ENCODE measurements at regions not wholly inside any gene's neighbourhood (a gene's known extent, or its start where the extent isn't known, plus 50 kb on each side); places are given as distances from the start of the nearest gene placed in this dataset.

DNA sequence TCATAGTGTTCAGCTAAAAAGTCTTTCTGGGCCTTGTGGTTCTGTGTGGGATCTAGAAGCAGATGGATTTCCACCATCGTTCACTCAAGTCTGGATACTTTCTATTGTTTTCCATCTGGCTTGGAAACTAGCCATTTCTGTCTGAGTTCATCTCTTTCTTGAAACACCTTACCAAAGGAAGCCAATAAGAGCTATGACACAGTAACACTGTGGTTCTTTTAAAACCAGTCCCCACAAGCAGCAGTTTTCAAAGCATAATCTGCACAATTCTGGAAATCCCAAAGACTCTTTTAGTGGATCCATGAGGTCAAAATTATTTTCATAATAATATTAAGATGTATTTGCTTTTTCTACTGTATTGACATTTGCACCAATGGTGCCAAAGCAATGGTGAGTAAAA is 234.2 kb upstream of the TET2 start:
- no peak for TF ChIP-seq POLR2AphosphoS5 (IDR thresholded peaks at IDR 0.05)
- TF ChIP-seq, protein P1, sequence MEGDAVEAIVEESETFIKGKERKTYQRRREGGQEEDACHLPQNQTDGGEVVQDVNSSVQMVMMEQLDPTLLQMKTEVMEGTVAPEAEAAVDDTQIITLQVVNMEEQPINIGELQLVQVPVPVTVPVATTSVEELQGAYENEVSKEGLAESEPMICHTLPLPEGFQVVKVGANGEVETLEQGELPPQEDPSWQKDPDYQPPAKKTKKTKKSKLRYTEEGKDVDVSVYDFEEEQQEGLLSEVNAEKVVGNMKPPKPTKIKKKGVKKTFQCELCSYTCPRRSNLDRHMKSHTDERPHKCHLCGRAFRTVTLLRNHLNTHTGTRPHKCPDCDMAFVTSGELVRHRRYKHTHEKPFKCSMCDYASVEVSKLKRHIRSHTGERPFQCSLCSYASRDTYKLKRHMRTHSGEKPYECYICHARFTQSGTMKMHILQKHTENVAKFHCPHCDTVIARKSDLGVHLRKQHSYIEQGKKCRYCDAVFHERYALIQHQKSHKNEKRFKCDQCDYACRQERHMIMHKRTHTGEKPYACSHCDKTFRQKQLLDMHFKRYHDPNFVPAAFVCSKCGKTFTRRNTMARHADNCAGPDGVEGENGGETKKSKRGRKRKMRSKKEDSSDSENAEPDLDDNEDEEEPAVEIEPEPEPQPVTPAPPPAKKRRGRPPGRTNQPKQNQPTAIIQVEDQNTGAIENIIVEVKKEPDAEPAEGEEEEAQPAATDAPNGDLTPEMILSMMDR (IDR thresholded peaks at IDR 0.05) = no peak
- no peak for TF ChIP-seq EP300 (IDR thresholded peaks at IDR 0.05)
- TF ChIP-seq POLR2A (IDR thresholded peaks at IDR 0.05) = no peak
- Histone ChIP-seq H3K27me3 (no peaks in the 10 kb centered on the region), H3K4me1 (no peaks in the 10 kb centered on the region), H3K4me3 (no peak overlapping the region), H3K36me3 (no peaks in the 10 kb centered on the region), H3K27ac (no peak overlapping the region), H3K9me3 (no peaks in the 10 kb centered on the region)
- intact Hi-C loops (cut with DNase I; ENCODE audit: low total_unique reads) = no loop called here
- WGBS, 5 donors = 69 to 87% (median 74%) methylated on average over 1 of the region's 1 CpG
- DNase-seq = no peak

DNA sequence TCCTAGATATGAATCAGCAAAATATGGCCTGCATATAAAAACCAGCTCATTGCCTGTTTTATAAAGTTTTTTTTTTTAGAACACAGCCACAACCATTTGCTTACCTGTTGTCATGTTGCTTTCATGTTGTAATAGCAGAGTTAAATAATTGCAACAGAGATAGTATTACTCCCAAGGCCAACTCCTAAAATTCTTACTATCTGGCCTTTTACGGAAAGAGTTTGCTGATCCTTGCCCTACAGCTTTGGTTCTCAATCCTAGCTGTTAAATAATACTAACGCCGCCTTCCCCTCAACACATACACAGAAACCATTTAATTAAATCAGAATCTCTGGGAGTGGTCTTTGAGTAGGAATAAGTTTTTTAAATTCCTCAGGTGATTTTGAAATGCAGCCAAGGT is 231.3 kb upstream of the TET2 start:
- Histone ChIP-seq H3K27me3 (no peaks in the 10 kb centered on the region), H3K4me3 (no peak overlapping the region), H3K9me3 (no peaks in the 10 kb centered on the region), H3K27ac (no peak overlapping the region), H3K4me1 (no peaks in the 10 kb centered on the region), H3K36me3 (no peaks in the 10 kb centered on the region)
- intact Hi-C loops (cut with DNase I; ENCODE audit: low total_unique reads) = no loop called here
- TF ChIP-seq POLR2AphosphoS5 (IDR thresholded peaks at IDR 0.05) = no peak
- TF ChIP-seq EP300 (IDR thresholded peaks at IDR 0.05) = no peak
- TF ChIP-seq, protein P1 (IDR thresholded peaks at IDR 0.05) = no peak
- TF ChIP-seq POLR2A (IDR thresholded peaks at IDR 0.05) = no peak
- 76 to 90% (median 84%) methylated on average over 3 of the region's 3 CpGs for WGBS, 5 donors
- DNase-seq = no peak

DNA sequence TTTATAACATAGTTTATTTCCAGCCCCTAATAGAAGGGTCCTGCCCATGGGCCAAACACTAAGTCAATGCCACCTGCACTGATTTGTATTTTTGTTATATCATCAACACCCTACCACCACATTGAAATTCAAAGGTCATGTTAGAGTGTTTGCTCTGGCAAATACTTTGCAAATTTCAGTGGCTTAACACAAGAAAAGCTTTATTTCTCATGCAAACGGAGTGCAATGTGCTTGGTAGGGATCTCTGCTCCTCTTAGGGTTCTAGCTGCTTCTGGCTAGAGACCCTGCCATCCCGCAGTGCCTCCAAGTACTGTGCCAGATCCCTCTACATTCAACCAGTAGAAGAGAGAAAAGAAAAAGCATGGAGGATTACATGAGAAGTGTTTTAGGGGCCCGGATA is 230.8 kb upstream of the TET2 start:
- H3K4me1 ChIP-seq = no peaks in the 10 kb centered on the region

DNA sequence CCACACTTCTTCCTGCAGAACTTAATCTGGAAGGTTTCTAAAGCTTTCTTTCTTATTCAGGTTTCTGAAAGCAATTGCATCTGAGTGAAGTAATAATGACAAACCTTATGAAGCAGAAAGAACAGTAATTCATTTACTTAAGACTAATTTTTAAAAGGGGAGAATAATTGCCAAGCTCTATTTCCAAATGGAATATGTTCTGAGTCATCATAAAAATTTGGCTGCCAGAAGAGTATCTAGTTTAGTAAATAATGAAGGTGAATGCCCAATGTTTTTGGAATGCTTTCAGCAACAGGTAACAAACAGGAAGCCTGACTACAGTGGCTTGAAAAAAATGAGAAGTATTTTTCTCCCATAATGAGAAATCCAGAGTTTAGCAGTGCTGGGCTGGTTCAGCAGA is 227.3 kb upstream of the TET2 start:
- H3K36me3 ChIP-seq = no peaks in the 10 kb centered on the region
- intact Hi-C loops (cut with DNase I; ENCODE audit: low total_unique reads) = no loop called here
- no peak for DNase-seq
- H3K4me3 ChIP-seq = no peak overlapping the region
- no peaks in the 10 kb centered on the region for H3K27me3 ChIP-seq
- H3K9me3 ChIP-seq = no peaks in the 10 kb centered on the region
- no peak overlapping the region for H3K27ac ChIP-seq
- TF ChIP-seq, protein P1 (IDR thresholded peaks at IDR 0.05) = no peak
- TF ChIP-seq POLR2AphosphoS5 (IDR thresholded peaks at IDR 0.05) (no peak), EP300 (IDR thresholded peaks at IDR 0.05) (no peak), POLR2A (IDR thresholded peaks at IDR 0.05) (no peak)
- no peaks in the 10 kb centered on the region for H3K4me1 ChIP-seq

More for the DNA sequence above, 230.8 kb upstream of the TET2 start:
- no peak overlapping the region for H3K27ac ChIP-seq
- no peaks in the 10 kb centered on the region for H3K9me3 ChIP-seq
- TF ChIP-seq POLR2AphosphoS5 (IDR thresholded peaks at IDR 0.05) (no peak), EP300 (IDR thresholded peaks at IDR 0.05) (no peak), POLR2A (IDR thresholded peaks at IDR 0.05) (no peak)
- TF ChIP-seq, protein P1 (IDR thresholded peaks at IDR 0.05) = no peak
- intact Hi-C loops (cut with DNase I; ENCODE audit: low total_unique reads) = no loop called here
- H3K4me3 ChIP-seq = no peak overlapping the region
- no peak for DNase-seq
- no peaks in the 10 kb centered on the region for H3K36me3 ChIP-seq
- 37 to 47% (median 41%) methylated on average over 3 of the region's 3 CpGs for WGBS, 5 donors
- H3K27me3 ChIP-seq = no peaks in the 10 kb centered on the region
